Eye (tissue), 1 donor: ENCODE measurements at regions not wholly inside any gene's neighbourhood (a gene's known extent, or its start where the extent isn't known, plus 50 kb on each side); places are given as distances from the start of the nearest gene placed in this dataset.
A peak's percentile ranks its signal among the peaks of the same experiment; 100 is the strongest.
"Not testable (repeated sequence)": the region's sequence is repeated elsewhere in the genome, so short reads cannot be mapped to it uniquely, and the experiment has no call there.

ENCODE experiments used
- DNase-seq: peaks from one replicate; pipeline ENCODE4 v3.0.0-alpha.2; 2015

GRCh38 chr2:36163520-36164254, 191.9 kb upstream of the CRIM1 start:
- no peak for DNase-seq

GRCh38 chr2:36157093-36157492, 198.5 kb upstream of the CRIM1 start:
- not testable (repeated sequence) for DNase-seq

GRCh38 chr2:36147670-36148390, 207.7 kb upstream of the CRIM1 start:
- no peak for DNase-seq

- DNase-seq: no peak
Observed at GRCh38 chr2:36146765-36147164, 208.8 kb upstream of the CRIM1 start.

- no peak for DNase-seq
Observed at GRCh38 chr2:36140391-36140790, 215.2 kb upstream of the CRIM1 start.

DNA sequence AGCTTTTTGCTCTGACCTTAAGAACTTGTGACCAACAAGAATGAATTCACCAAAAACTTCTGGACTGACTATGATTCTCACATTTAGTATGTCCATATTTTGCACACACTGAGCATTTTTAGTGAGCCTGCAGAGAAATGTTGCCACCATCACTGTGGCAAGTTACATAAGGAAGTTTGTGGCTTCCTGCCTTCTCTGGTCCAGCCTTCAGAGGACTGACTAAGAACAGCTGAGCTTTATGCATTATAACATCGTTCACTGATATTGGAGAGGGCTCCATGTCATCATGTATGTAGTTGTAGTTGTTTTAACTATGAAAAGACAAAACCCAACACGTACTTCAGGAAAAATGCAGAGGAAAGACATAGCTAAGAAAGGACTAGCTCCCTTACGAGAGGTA, 218.0 kb upstream of the CRIM1 start:
- DNase-seq: no peak

DNA sequence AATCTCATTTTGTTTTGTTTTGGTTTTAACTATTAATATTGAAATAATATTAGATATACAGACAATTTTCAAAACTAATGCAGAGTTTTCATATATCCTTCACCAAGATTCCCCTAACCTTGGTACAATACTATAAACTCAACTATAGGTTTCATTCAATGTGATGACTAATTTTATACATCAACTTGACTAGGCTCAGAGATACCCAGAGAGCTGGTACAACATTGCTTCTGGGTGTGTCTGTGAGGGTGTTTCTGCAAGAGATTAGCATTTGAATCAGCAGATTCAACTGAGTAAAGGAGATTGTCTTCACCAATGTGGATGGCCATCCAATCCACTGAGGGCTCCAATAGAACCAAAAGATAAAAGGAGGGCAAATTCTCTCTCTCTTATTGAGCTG, 221.3 kb upstream of the CRIM1 start:
- no peak for DNase-seq

- peak; percentile 33 for DNase-seq
Observed at GRCh38 chr2:36128359-36128758, 227.2 kb upstream of the CRIM1 start.

DNA sequence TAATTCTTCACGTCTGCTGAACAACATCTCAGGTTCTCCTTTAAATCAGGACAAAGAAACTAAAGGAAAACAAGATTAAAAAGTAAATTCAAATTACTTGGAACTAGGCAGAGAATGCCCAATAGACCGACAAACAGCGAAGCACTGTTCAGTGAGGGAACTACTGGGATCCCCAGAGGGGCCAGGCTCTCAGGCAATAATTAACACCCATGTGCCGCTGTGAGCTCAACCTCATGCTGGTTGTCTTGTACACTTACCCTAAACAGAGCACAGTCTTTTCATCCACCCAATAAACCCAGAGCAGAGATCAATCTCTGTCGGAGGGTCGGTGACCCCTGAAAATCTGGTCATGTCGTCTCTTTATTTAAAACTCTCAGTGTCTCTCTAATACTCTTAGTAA, 229.9 kb upstream of the CRIM1 start:
- no peak for DNase-seq

- DNase-seq: no peak
Observed at GRCh38 chr2:36123995-36124394, 231.6 kb upstream of the CRIM1 start.

DNA sequence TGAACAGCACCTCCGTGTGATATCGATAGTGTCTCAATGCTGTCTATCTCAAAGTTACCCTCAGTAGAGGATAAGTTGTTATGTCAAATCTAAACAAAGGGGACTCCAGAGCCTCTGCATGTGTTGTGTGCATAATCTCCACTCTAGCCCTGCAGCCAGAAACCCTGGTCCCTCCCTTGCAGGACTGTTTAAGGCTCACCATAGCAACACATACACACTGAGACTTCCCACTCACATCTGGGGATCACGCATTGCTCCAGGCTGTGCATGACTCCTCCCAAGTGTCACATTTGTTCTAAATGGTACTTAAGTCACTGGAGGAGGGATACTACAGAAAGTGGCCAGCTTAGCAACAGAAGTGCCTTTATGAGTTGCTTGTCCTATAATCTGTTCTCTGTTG, 258.6 kb upstream of the CRIM1 start:
- DNase-seq: no peak

DNA sequence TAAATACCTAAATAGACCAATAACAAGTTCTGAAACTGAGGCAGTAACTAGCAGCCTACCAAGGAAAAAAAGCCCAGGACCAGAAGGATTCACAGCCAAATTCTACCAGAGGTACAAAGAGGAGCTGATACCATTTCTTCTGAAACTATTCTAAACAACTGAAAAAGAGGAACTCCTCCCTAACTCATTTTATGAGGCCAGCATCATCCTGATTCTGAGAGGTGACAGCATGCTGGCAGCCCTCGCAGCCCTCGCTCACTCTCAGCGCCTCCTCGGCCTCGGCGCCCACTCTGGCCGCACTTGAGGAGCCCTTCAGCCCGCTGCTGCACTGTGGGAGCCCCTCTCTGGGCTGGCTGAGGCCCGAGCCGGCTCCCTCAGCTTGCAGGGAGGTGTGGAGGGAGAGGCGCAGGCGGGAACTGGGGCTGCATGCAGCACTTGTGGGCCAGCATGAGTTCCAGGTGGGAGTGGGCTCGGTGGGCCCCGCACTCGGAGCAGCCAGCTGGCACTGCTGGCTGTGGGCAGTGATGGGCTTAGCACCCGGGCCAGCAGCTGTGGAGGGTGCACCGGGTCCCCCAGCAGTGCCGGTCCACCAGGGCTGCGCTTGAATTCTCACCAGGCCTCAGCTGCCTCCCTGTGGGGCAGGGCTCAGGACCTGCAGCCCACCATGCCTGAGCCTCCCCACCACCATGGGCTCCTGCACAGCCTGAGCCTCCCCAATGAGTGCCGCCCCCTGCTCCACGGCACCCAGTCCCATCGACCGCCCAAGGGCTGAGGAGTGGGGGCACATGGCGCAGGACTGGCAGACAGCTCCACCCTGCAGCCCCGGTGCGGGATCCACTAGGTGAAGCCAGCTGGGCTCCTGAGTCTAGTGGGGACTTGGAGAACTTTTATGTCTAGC, 263.5 kb upstream of the CRIM1 start:
- not testable (repeated sequence) for DNase-seq

DNA sequence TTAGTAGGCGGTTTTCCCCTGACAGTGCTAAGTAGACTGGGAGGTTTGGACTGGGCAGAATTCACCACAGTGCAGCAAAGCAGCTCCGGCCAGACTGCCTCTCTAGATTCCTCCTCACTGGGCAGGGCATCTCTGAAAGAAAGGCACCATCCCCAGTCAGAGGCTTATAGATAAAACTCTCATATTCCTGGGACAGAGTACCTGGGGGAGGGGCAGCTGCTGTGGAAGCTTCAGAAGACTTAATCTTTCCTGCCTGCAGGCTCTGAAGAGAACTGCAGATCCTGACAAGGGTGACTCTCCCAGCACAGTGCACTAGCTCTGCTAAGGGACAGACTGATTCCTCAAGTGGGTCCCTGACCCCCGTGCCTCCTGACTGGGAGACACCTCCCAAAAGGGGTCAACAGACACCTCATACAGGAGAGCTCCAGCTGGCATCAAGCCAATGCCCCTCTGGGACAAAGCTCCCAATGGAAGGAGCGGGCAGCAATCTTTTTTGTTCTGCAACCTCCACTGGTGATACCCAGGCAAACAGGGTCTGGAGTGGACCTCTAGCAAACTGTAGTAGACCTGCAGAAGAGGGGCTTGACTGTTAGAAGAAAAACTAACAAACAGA, 266.8 kb upstream of the CRIM1 start:
- no peak for DNase-seq

GRCh38 chr2:36087344-36087743, 268.2 kb upstream of the CRIM1 start:
- DNase-seq: no peak

DNA sequence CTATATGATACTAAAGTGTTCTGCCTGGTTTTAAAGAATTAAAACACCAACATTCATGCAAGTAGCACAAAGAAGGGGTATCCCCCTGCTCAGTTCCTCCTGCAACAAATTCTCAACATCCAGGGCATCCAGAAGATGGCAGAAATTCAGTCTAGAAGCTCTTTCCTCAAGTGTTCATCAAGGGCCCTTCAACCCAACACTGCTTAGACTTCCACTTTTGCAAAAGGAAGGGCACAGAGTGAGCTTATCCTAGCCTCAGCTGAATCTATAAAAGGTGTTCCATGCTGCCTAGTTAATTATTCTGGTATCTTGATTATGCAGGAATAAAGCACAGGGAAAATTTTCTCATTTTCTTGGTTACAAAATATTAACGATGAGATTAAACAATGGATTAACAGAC, 275.8 kb upstream of the CRIM1 start:
- no peak for DNase-seq

DNA sequence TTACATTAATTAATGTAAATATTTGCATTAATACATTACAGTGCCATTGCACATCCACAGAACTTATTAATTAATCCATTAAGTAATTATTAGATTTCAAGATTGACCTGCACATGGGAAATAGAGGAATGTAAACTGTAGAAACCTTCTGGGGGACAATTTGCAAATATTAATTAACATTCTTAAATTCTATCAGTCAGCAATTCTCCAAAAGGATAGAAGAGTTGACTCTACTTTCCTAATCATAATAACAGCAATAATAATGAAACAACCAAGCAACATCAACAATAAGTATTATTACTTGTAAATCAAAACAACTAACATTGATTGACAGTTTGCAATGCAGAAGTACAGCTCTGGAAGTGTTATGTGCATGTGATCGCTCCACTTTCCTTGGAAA, 281.6 kb upstream of the CRIM1 start:
- DNase-seq: no peak

- no peak for DNase-seq
Observed at GRCh38 chr2:36071698-36072097, 283.9 kb upstream of the CRIM1 start.

GRCh38 chr2:36069074-36069473, 286.5 kb upstream of the CRIM1 start:
- no peak for DNase-seq

GRCh38 chr2:36068086-36068485, 287.5 kb upstream of the CRIM1 start:
- no peak for DNase-seq

DNA sequence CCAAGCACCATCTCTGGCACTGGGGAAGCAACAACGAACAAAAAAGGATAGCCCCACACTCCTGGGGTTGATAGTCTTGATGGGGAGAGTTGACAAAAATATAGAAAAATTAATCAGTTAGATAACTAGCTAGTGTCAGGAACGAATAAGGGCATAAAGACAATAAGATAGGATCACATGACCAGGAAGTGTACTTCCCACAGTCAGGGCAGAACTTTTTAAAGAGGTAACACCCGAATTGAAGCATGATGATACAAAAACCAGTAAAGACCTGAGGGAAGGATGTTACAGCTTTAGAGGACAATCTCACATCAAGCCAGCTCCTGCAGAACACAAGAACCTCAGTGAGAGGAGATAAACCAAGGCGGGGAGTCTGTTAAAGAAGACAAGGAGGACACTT, 295.4 kb upstream of the CRIM1 start:
- no peak for DNase-seq

- no peak for DNase-seq
Observed at GRCh38 chr2:36059691-36060090, 295.9 kb upstream of the CRIM1 start.

- no peak for DNase-seq
Observed at GRCh38 chr2:36058953-36059352, 296.6 kb upstream of the CRIM1 start.

DNA sequence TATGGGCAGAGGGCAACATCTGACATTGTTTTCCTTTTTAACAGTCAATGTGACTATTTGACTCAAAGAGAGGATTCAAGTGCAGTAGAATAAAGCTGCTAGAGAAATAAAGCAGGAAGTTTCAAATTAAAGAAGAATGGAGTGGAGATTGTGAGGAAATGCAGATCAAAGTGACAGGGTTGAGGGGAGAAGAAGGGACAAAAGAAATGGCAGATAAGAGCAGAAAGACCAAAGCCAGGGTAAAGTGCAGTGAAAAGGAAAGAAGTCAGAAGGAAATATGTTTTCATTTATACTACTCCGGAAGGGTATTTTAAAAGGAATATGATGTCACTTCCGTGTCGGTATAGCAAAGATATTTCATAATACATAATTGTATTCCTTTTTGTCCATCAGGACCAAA, 297.5 kb upstream of the CRIM1 start:
- DNase-seq: no peak
